Heart left ventricle (tissue), 13 donors: ENCODE measurements at regions not wholly inside any gene's neighbourhood (a gene's known extent, or its start where the extent isn't known, plus 50 kb on each side); places are given as distances from the start of the nearest gene placed in this dataset.

Experiments
- POLR2A ChIP-seq, 2 donors: fragments of 450-650 bp; IDR thresholded peaks; one replicate each; pipeline ENCODE4 v1.6.1; 2017; ENCODE audit warnings: antibody characterized with exemption in 2 of 2, mild to moderate bottlenecking in 2 of 2, moderate library complexity in 2 of 2
- TF ChIP-seq, protein P1 (sequence below), 12 donors: fragments of 200-600 bp; sonication (generic) in 4 of 12; IDR thresholded peaks; one replicate each; pipeline versions ENCODE4 v1.5.0 to v1.8.0; 2018 to 2022; ENCODE audit warnings: antibody characterized with exemption in 12 of 12, mild to moderate bottlenecking in 5 of 12
- donor health status: ischemic (EF 13 %, LVEDD 7.1; RV severe dilation, severe dysfunction).
- donor health status: DM: no; HTN: yes; CAD: no.
- donor health status: DM: no; HTN: no; CAD: no.
- donor health status: ischemic (EF 25% LVEDD 6.9; RV normal size, moderate dysfunction).
- donor health status: ischemic (EF 25% LVEDD 5.7; RV mildly dilated, moderate dysfunction).
- donor health status: ischemic (EF 35%, LVEDD 5.7; RV mildly dilated, moderate dysfunction).
- donor health status: nonischemic (EF 11% LVEDD 7.7; RV severe dilation, severe dysfunction).
- donor health status: DM: yes; HTN: yes; CAD: no.
- donor health status: PGD.
- donor health status: ischemic (EF 29% LVEDD 5.4; RV normal size, mild dysfunction).
- donor health status: nonischemic (EF 23%, LVEDD 6.1; RV moderate dilation, normal function).

DNA sequence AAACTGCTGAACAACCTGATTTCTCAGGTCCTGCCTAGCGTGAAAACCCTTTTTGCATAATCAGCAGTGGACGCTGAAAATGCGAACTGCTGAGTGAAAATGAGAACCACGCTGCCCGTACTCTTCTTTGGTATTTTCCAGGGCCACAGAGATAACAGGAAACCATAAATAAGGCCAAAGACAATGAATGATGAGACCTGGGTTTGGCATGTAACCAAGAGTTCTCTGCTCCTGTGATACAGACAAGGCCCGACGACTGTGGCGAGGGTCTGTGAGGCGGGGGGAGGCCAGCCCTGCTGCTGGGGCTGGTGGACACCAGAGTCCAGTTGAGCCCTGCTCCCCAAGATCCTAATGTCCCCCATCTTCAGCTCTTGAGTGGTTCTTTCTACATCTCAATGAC is 236.0 kb downstream of the WDR11 start:
- TF ChIP-seq, protein P1, sequence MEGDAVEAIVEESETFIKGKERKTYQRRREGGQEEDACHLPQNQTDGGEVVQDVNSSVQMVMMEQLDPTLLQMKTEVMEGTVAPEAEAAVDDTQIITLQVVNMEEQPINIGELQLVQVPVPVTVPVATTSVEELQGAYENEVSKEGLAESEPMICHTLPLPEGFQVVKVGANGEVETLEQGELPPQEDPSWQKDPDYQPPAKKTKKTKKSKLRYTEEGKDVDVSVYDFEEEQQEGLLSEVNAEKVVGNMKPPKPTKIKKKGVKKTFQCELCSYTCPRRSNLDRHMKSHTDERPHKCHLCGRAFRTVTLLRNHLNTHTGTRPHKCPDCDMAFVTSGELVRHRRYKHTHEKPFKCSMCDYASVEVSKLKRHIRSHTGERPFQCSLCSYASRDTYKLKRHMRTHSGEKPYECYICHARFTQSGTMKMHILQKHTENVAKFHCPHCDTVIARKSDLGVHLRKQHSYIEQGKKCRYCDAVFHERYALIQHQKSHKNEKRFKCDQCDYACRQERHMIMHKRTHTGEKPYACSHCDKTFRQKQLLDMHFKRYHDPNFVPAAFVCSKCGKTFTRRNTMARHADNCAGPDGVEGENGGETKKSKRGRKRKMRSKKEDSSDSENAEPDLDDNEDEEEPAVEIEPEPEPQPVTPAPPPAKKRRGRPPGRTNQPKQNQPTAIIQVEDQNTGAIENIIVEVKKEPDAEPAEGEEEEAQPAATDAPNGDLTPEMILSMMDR (IDR thresholded peaks at IDR 0.05), result no peak
- TF ChIP-seq POLR2A (IDR thresholded peaks at IDR 0.05), result no peak
